Keratinocyte (primary cell): ENCODE measurements at regions not wholly inside any gene's neighbourhood (a gene's known extent, or its start where the extent isn't known, plus 50 kb on each side); places are given as distances from the start of the nearest gene placed in this dataset.

Experiments used
- DNase-seq: peaks from one replicate; pipeline ENCODE4 v3.0.0-alpha.2; 2011; ENCODE audit warnings: low read depth, missing footprints, low spot score
- FAIRE-seq: peaks from 2 replicates; lab custom pipeline; 2011; peaks lifted over from hg19 to GRCh38; lab: Jason Lieb, UNC
- H2AFZ ChIP-seq: 2 replicates; pipeline ENCODE4 v1.6.0; 2012; ENCODE audit warnings: low read length, control low read depth, inconsistent platforms; ENCODE audit not compliant: control insufficient read depth
- H3K27ac ChIP-seq: 2 replicates; pipeline ENCODE4 v1.5.1; 2011; ENCODE audit warnings: low read length; ENCODE audit not compliant: control insufficient read depth, insufficient read depth
- H3K27me3 ChIP-seq: 3 replicates; pipeline ENCODE4 v1.6.0; 2011; ENCODE audit warnings: low read length; ENCODE audit not compliant: control insufficient read depth, insufficient read depth; ENCODE audit errors: extremely low read depth
- H3K36me3 ChIP-seq, 2 experiments: 2 replicates in 1 of 2; 3 replicates in 1 of 2; pipeline ENCODE4 v1.5.1; 2011; ENCODE audit warnings: low read length in 2 of 2, mild to moderate bottlenecking in 1 of 2; ENCODE audit not compliant: control insufficient read depth in 2 of 2, insufficient read depth in 2 of 2; ENCODE audit errors: extremely low read depth in 1 of 2
- H3K4me1 ChIP-seq: 3 replicates; pipeline ENCODE4 v1.5.1; 2011; ENCODE audit warnings: low read length; ENCODE audit not compliant: control insufficient read depth, insufficient read depth; ENCODE audit errors: extremely low read depth
- H3K4me2 ChIP-seq: 3 replicates; pipeline ENCODE4 v1.6.0; 2011; ENCODE audit warnings: low read depth, low read length; ENCODE audit not compliant: control insufficient read depth, insufficient read depth; ENCODE audit errors: extremely low read depth
- H3K4me3 ChIP-seq, 3 experiments: fragments of 200-600 bp in 1 of 3; sonication (generic) in 1 of 3; 2 replicates in 2 of 3; 3 replicates in 1 of 3; pipeline ENCODE4 v1.5.1; 2011 to 2016; ENCODE audit warnings: low read length in 3 of 3, mild to moderate bottlenecking in 3 of 3, control low read depth in 2 of 3, inconsistent platforms in 1 of 3, low read depth in 1 of 3, mixed read lengths in 1 of 3, mixed run types in 1 of 3, moderate library complexity in 1 of 3; ENCODE audit not compliant: control insufficient read depth in 2 of 3, insufficient read depth in 2 of 3; ENCODE audit errors: extremely low read depth in 1 of 3
- H3K79me2 ChIP-seq: 2 replicates; pipeline ENCODE4 v1.6.0; 2012; ENCODE audit warnings: low read length; ENCODE audit not compliant: control insufficient read depth, insufficient read depth
- H3K9ac ChIP-seq: 3 replicates; pipeline ENCODE4 v1.6.0; 2011; ENCODE audit warnings: low read length; ENCODE audit not compliant: control insufficient read depth, insufficient read depth; ENCODE audit errors: extremely low read depth
- H3K9me1 ChIP-seq: 3 replicates; pipeline ENCODE4 v1.6.0; 2011; ENCODE audit warnings: low read length; ENCODE audit not compliant: control insufficient read depth, insufficient read depth; ENCODE audit errors: extremely low read depth
- H3K9me3 ChIP-seq: 2 replicates; pipeline ENCODE4 v1.5.1; 2012; ENCODE audit warnings: low read depth, low read length; ENCODE audit not compliant: control insufficient read depth
- H4K20me1 ChIP-seq: 3 replicates; pipeline ENCODE4 v1.6.0; 2011; ENCODE audit warnings: low read length; ENCODE audit not compliant: control insufficient read depth, insufficient read depth; ENCODE audit errors: extremely low read depth
- EZH2 ChIP-seq: IDR thresholded peaks from one replicate; pipeline ENCODE4 v1.6.1; 2012; ENCODE audit warnings: inconsistent platforms, mild to moderate bottlenecking, low read length, moderate library complexity
- dilution Hi-C: fragments of 300-500 bp; cut with MboI; formaldehyde crosslinking; loops from one replicate; pipeline ENCODE4 v1.7.0; 2020; ENCODE audit warnings: low sequenced_read_pairs; ENCODE audit not compliant: extremely low pct_ligation_motif_present
- TF ChIP-seq, protein P1 (sequence below), 3 experiments: IDR thresholded peaks in 1 of 3; conservative IDR thresholded peaks in 1 of 3; optimal IDR thresholded peaks in 1 of 3; 2 replicates in 2 of 3; 3 replicates in 1 of 3; pipeline versions ENCODE3 to v1.5.1; 2011; ENCODE audit warnings: low read length in 3 of 3, mild to moderate bottlenecking in 3 of 3, moderate library complexity in 2 of 3, control low read depth in 1 of 3, inconsistent platforms in 1 of 3; ENCODE audit not compliant: insufficient read depth in 2 of 3; ENCODE audit errors: extremely low read depth in 1 of 3

DNA sequence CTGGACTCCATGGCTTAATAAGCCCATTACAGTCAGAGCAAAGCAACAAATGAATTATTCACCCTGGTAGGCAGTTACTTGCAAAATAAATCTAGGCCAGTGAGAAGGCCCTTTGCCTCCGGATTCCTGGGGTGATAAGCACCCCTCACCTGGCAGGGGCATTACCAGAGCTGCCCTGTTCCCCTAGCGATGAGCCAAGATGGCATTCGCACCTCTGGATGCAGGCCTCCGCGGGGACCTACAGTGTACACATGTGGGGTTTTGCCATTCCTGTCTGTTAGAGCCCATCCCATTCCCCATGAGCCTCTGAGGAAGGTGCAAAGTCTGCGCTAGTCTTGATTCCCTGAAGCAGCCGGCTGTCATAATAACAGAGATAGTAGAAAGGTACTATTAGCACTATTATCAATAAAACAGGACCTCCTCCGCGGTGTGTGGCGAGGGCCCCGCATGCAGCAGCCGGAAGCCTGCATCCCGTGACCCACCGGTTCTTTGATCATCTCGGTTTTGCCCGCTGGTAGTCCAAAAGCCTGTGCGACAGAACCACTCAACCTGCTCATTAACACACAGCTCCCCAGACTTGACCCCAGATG lies 344.3 kb downstream of the BRD1 start:
- no peak for FAIRE-seq
- TF ChIP-seq, protein P1, sequence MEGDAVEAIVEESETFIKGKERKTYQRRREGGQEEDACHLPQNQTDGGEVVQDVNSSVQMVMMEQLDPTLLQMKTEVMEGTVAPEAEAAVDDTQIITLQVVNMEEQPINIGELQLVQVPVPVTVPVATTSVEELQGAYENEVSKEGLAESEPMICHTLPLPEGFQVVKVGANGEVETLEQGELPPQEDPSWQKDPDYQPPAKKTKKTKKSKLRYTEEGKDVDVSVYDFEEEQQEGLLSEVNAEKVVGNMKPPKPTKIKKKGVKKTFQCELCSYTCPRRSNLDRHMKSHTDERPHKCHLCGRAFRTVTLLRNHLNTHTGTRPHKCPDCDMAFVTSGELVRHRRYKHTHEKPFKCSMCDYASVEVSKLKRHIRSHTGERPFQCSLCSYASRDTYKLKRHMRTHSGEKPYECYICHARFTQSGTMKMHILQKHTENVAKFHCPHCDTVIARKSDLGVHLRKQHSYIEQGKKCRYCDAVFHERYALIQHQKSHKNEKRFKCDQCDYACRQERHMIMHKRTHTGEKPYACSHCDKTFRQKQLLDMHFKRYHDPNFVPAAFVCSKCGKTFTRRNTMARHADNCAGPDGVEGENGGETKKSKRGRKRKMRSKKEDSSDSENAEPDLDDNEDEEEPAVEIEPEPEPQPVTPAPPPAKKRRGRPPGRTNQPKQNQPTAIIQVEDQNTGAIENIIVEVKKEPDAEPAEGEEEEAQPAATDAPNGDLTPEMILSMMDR (optimal IDR thresholded peaks at IDR 0.05 in 1 of 3, IDR thresholded peaks at IDR 0.05 in 1 of 3, conservative IDR thresholded peaks at IDR 0.05 in 1 of 3; ENCODE audit: extremely low read depth in 1 of 3, insufficient read depth in 2 of 3, low read length in 3 of 3) = no peak
- TF ChIP-seq EZH2 = no peak
- Histone ChIP-seq H3K27ac (no peak overlapping the region), H4K20me1 (no peaks in the 10 kb centered on the region), H3K9me3 (peaks cover 5% of the 10 kb centered on the region), H3K4me1 (no peaks in the 10 kb centered on the region), H3K79me2 (no peaks in the 10 kb centered on the region), H2AFZ (no peak overlapping the region), H3K36me3 (no peaks in the 10 kb centered on the region), H3K27me3 (peaks cover 3% of the 10 kb centered on the region), H3K4me2 (no peak overlapping the region), H3K4me3 (no peak overlapping the region), H3K9ac (no peak overlapping the region), H3K9me1 (no peaks in the 10 kb centered on the region)
- no peak for DNase-seq
- dilution Hi-C loops = no loop called here

DNA sequence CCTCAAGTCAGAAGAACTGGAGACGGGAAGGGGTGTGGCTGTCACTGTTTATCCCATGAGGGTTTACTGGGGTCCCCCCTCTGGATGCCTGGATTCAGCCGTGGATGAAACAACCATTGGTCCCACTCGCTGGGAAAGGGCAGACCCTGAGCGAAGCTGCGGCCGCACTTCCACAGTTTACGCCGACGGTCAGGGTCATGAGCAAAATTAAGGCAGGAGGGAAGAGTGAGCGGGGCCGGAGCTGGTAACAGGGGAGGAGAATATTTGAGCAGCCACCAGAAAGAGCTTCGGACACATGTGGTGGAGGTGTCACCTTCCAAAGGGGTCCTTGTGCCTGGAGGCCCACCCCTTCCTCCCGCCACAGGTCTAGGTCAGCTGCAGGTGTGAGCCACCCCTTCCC lies 344.9 kb downstream of the BRD1 start:
- no peak overlapping the region for H3K9ac ChIP-seq
- DNase-seq = no peak
- dilution Hi-C loops = no loop called here

More for the DNA sequence above, 344.9 kb downstream of the BRD1 start:
- Histone ChIP-seq H3K9me3 (peaks cover 5% of the 10 kb centered on the region), H2AFZ (no peak overlapping the region), H4K20me1 (no peaks in the 10 kb centered on the region), H3K79me2 (no peaks in the 10 kb centered on the region), H3K27ac (no peak overlapping the region), H3K27me3 (peaks cover 3% of the 10 kb centered on the region), H3K36me3 (no peaks in the 10 kb centered on the region), H3K4me3 (no peak overlapping the region), H3K4me2 (no peak overlapping the region), H3K4me1 (no peaks in the 10 kb centered on the region), H3K9me1 (no peaks in the 10 kb centered on the region)
- TF ChIP-seq, protein P1 (optimal IDR thresholded peaks at IDR 0.05 in 1 of 3, IDR thresholded peaks at IDR 0.05 in 1 of 3, conservative IDR thresholded peaks at IDR 0.05 in 1 of 3; ENCODE audit: extremely low read depth in 1 of 3, insufficient read depth in 2 of 3, low read length in 3 of 3) = no peak
- TF ChIP-seq EZH2 = no peak
- FAIRE-seq = no peak
